ENCODE measurements at regions not wholly inside any gene's neighbourhood (a gene's known extent, or its start where the extent isn't known, plus 50 kb on each side); places are given as distances from the start of the nearest gene placed in this dataset.

DNA sequence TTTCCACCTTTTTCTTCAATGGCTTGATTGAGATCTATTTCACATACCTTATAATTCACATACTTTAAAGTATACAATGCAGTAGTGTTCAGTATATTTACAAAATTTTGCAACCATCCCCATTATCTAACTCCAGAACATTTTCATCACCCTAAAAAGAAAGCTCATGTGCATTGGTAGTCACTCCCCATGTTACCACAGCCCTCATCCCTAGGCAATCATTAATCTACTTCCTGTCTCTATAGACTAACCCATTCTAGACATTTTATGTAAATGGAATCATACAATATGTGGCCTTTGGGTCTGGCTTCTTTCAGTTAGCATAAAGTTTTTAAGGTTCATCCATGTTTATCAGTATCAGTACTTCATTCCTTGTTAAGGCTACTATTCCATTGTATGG is 214.2 kb downstream of the WDR11 start:
- no peak for DNase-seq (ENCODE audit: low read depth)
- H3K4me3 ChIP-seq (ENCODE audit: low read depth, low read length): no peak overlapping the region
- TF ChIP-seq, protein P1, sequence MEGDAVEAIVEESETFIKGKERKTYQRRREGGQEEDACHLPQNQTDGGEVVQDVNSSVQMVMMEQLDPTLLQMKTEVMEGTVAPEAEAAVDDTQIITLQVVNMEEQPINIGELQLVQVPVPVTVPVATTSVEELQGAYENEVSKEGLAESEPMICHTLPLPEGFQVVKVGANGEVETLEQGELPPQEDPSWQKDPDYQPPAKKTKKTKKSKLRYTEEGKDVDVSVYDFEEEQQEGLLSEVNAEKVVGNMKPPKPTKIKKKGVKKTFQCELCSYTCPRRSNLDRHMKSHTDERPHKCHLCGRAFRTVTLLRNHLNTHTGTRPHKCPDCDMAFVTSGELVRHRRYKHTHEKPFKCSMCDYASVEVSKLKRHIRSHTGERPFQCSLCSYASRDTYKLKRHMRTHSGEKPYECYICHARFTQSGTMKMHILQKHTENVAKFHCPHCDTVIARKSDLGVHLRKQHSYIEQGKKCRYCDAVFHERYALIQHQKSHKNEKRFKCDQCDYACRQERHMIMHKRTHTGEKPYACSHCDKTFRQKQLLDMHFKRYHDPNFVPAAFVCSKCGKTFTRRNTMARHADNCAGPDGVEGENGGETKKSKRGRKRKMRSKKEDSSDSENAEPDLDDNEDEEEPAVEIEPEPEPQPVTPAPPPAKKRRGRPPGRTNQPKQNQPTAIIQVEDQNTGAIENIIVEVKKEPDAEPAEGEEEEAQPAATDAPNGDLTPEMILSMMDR (conservative IDR thresholded peaks at IDR 0.05; ENCODE audit: low read depth, low read length): no peak

DNA sequence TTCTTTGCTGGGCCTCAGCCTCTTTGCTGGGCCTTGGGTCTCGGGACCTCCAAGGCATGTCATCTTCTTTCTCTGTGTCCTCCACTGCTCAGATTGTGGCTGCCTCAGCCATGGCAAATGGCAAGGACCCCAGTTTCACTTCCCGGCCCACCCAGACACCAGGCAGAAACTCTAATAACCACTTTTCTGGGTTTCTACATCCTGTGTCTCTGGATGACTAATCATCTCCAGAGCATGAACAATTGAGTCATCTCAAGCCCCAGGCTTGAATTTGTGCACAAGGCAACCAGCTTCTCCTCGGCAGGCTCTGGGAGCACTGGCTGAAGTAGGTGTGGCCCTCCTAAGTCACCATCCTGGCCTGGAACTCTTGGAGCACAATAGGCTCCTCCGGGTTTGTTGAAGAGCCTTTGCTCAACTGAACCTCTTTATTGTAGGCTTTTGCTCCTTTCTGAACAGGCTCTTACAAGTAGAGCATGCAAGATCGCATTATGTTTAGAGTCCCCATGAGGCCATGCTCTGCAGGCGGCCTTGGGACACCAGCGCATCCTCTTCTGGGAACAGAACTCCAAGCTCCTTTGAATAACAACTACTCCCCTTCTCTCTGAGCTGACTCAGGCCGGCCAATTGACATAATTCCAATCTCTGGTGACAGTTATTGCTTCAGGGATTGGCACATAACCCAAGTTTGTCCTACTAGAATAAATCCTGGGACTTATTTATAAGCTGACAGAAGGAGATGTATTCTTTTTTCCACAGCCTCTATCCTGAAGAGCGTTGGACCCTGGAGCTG is 218.1 kb downstream of the WDR11 start:
- TF ChIP-seq, protein P1 (conservative IDR thresholded peaks at IDR 0.05; ENCODE audit: low read depth, low read length): no peak
- H3K4me3 ChIP-seq (ENCODE audit: low read depth, low read length): no peak overlapping the region
- DNase-seq (ENCODE audit: low read depth): peak; percentile 32

DNA sequence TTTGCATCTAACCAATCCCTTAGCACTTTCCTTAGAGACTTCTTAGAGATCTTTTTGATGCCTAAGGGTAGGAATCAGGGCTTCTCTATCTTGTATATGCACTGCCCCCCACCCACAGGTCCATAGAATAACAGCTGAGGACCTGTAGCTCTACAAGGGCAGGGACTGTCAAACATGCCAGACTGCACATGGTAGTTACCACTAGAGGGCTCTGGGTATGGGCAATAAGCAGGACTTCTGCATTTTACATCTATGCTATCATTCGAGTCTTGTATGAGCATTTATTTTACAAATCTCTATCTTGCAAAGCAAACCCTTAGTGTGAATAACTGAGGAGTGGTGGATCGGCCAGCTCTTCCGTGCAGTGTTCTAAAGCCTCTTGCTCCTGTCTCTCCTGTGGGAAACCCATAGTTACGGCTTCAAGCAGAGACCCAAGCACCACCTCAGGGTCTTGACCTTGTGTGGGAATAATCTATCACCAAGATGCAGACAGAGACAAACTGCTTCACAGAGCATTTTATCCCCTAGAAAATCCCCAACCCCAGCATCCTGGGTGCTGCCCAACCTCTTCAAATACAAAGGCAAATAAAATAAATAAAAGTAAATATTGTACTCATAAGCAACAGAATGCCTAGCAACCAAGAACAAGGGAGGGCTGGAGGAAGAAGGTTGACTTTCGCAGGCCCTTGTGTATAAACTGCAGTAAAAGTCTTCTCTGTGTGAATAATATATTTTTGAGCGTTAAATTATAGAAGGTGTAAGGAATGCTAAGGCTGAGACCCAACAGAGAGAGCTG is 219.3 kb downstream of the WDR11 start:
- peak; percentile 12 for DNase-seq (ENCODE audit: low read depth)
- H3K4me3 ChIP-seq (ENCODE audit: low read depth, low read length): no peak overlapping the region
- TF ChIP-seq, protein P1 (conservative IDR thresholded peaks at IDR 0.05; ENCODE audit: low read depth, low read length): peak; percentile 29

DNA sequence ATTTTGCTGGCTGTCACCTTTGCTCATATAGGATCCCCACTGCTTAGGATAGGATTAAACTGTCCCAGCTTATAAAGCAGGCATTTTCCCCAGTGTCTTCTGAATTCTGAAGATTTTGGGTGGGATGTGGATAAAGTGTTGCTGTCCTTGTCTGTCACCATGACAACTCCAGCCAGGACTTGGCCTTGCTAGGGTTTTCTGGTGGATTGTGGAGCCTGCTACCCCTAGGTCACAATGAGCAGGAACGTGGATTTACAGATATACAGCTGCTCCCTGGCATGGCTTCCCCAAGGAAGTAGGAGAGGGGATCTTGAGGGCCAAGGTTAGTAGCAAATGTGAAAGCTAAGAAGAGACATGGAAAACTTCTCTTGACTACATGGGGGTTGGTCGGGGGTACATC is 220.7 kb downstream of the WDR11 start:
- no peak for DNase-seq (ENCODE audit: low read depth)
- H3K4me3 ChIP-seq (ENCODE audit: low read depth, low read length): no peak overlapping the region
- TF ChIP-seq, protein P1 (conservative IDR thresholded peaks at IDR 0.05; ENCODE audit: low read depth, low read length): no peak

DNA sequence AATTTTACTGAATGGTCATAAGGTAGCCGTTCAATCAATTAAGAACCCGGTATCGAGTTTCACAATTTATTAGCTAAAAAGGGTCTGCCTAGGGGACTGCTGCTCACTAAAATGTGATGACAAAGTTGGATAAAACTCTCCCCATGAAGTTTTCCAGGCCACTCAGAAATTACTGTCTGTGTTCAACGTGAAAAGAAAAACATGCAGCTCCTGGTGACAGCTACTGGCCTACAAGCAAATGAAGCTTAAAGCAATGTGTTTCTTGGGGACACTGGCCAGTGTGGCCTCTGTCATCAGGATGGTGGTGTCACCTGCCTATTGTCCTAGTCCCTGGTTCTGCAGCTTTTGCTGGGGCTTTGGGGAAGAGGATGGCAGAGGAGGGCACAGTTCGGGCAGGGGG is 222.6 kb downstream of the WDR11 start:
- no peak overlapping the region for H3K4me3 ChIP-seq (ENCODE audit: low read depth, low read length)
- DNase-seq (ENCODE audit: low read depth): no peak
- TF ChIP-seq, protein P1 (conservative IDR thresholded peaks at IDR 0.05; ENCODE audit: low read depth, low read length): no peak

DNA sequence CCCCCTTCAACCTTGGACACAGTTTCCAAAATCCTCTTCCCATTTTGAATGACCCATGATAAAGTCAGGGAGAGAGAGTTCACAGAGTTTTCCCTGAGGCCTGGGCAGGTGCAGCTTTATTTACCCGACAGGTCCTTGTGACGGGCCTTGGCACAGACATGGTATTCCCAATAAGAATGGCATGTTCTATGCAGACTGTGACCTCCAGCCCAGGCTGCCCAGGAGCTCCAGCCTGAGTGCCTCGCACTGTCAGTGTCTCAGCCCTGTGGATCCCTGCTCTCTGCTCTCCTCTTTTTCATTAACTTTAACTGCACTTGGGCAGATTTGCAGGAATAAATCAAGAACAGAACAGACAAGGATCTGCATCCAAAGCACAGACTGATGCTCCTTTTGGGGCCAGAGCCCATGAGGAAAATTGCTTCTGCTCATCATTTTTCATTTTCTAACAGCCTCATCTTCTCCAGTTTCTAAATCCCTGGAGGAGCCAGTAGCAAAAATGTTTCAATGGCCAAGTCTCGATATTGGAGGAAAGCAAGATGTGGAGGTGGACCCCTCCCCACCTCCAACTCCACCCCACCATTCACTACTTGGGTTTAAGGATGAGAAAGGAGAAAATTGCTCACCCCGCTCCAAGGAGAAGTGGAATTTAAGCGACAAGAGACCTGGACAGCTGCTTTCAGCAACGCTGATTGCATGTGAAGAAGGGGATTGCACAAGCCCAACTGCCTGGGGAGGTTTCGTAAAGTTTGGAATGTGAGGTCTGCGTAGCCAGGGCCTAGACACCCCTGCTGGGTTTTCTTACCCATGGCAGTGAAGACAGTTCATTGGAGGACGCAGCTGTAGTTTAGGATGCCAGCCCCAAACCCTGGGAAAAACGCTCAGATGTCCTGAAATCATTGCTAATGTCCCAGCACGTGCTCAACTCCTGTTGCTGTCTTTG is 225.9 kb downstream of the WDR11 start:
- no peak overlapping the region for H3K4me3 ChIP-seq (ENCODE audit: low read depth, low read length)
- TF ChIP-seq, protein P1 (conservative IDR thresholded peaks at IDR 0.05; ENCODE audit: low read depth, low read length): no peak
- peak; percentile 87 for DNase-seq (ENCODE audit: low read depth)

Data from choroid plexus epithelial cell (primary cell).